HL-60 (cell line): ENCODE measurements at regions not wholly inside any gene's neighbourhood (a gene's known extent, or its start where the extent isn't known, plus 50 kb on each side); places are given as distances from the start of the nearest gene placed in this dataset.

ENCODE experiments used
- CTCF ChIP-seq: IDR thresholded peaks from one replicate; pipeline ENCODE4 v1.5.1; 2011; ENCODE audit warnings: low read length, control low read depth, inconsistent platforms; ENCODE audit not compliant: insufficient read depth
- POLR2AphosphoS5 ChIP-seq: IDR thresholded peaks from 2 replicates; pipeline ENCODE4 v1.6.1; 2012; ENCODE audit warnings: low read depth
- REST ChIP-seq: IDR thresholded peaks from 2 replicates; pipeline ENCODE4 v1.6.1; 2012; ENCODE audit warnings: low read depth; ENCODE audit not compliant: insufficient replicate concordance
- SPI1 ChIP-seq: IDR thresholded peaks from 2 replicates; pipeline ENCODE4 v1.6.1; 2012; ENCODE audit warnings: low read depth, mild to moderate bottlenecking, borderline replicate concordance

- TF ChIP-seq CTCF (no peak), SPI1 (no peak), POLR2AphosphoS5 (no peak), REST (no peak)
Measured at GRCh38 chr16:86736502-86736901, 158.2 kb downstream of the FOXL1 start.
